T-helper 22 cell (primary cell): ENCODE measurements at regions not wholly inside any gene's neighbourhood (a gene's known extent, or its start where the extent isn't known, plus 50 kb on each side); places are given as distances from the start of the nearest gene placed in this dataset.

Experiments
- DNase-seq: peaks from one replicate; pipeline ENCODE4 v3.0.0-alpha.2; 2020; ENCODE audit warnings: low read depth

DNA sequence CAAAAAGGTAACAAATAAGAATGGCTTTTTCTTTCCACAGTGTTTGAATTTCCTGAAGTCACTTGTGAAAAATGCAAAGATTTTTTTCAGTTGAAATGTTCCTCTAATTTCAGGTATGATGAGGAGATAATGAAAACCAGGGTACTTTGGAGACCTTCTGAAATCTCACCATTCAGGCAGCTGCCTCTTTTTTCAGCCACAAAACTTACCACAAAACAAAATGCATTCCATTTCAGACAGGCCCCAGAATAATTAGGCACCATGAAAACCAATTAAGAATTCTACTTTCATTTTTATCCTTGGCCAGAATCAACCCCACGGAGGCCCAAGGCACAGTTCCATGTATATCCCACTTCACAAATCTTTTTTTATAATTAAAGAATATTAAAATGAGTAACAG, 880.3 kb upstream of the ACVR2A start:
- DNase-seq, result no peak

DNA sequence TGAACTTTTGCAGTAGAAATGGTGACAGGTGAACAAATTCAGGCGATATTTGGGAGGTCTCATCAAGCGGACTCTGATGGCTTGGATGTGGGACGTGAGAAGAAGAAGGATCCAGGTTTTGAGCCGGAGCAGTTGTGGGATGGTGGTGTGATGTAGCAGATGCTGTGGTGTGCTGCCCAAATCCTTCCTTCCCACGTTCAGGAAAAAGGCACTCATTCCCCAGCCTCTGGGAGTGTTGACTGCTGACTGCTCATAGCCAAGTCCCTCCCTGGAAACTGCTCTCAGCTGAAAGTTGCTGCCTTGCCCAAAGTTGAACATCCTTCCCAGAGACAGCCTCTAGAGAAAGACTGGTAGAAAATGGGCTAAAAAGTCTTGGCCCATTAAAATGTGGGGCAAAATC, 890.3 kb upstream of the ACVR2A start:
- no peak for DNase-seq

DNA sequence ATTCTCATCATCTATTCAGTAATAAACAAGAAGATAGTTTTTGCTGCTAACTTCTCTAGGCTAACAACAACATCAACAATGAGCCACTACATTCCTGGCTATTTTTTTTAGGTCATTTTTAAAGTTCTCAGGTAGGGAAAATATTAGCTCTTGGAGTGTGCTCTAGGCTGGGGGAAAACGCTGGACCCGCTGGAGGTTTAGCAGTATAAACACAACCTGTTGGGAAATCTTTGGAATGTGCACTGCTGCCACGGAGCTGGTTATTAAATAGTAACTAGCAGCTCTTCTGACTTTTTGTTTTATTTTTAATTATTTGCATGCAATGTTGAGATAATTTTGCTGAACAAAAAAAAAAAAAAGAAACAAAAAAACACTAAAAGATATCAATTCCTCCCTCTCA, 892.1 kb upstream of the ACVR2A start:
- no peak for DNase-seq

DNA sequence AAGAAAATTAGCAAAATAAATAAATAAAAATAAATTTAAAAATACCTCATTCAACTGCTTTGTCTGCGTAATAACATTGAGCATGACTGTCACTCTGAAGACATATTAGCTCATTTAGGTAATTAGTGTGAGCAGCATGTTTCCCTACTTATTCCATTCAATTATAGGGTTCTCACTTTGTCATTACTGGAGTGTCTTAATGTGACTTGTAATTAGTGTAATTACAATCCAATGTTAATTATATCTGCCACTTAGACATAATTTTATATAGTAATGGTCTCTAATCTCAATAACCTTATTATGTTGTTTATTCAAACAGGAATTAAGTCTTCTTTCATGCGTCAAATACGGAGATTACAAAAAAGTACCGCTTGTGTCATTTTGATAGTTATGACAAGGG, 893.9 kb upstream of the ACVR2A start:
- no peak for DNase-seq

DNA sequence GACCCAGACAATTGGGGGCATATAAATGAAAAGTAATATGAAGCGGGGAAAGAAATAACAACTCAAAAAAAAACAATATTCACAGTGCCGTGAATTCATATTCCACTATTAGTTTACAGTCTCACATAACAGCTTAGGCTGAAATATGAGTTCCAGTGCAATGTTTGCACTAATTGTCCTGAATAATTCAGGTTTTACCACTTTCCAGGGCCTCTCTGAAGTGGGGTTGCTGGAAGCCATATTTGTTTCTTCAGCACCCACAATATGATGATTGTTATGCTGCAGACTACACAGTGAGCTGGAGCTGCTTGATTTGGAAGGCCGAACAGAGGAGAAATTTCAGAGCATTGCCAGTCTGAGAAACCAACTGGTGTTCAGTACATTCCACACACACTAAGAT, 894.5 kb upstream of the ACVR2A start:
- no peak for DNase-seq

DNA sequence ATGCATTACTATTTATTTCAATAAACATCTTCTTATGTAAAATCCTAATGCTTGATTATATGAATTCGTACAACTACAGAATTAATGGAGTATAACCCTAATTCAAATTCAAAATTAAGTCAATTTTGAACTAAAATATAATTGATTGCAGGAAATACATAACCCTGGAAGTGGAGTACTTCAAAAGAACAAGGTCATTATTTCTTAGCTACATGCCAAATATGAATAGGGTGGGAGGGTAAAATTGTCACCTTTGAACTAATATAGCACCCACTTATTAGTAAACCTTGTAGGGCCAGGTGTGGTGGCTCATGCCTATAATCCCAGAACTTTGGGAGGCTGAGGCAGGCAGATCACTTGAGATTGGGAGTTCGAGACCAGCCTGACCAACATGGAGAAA, 895.4 kb upstream of the ACVR2A start:
- no peak for DNase-seq

DNA sequence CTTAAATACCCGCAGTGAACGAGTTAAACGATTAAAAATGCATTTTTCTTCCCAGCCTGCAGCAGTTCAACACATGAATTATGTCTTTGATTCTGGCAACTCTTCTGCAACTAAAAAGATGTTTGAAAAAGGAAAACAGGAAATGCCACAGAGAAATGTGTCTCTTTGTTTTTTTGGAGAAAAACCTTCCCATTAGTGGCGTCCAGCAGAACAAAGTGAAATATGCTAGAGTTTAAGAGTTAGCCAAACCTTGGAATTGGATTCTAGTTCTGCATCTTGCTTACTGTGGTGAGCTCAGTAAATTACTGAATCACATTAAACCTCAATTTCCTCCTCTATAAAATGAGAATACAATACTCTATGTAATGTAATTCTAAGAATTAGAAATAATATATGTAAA, 900.2 kb upstream of the ACVR2A start:
- no peak for DNase-seq

DNA sequence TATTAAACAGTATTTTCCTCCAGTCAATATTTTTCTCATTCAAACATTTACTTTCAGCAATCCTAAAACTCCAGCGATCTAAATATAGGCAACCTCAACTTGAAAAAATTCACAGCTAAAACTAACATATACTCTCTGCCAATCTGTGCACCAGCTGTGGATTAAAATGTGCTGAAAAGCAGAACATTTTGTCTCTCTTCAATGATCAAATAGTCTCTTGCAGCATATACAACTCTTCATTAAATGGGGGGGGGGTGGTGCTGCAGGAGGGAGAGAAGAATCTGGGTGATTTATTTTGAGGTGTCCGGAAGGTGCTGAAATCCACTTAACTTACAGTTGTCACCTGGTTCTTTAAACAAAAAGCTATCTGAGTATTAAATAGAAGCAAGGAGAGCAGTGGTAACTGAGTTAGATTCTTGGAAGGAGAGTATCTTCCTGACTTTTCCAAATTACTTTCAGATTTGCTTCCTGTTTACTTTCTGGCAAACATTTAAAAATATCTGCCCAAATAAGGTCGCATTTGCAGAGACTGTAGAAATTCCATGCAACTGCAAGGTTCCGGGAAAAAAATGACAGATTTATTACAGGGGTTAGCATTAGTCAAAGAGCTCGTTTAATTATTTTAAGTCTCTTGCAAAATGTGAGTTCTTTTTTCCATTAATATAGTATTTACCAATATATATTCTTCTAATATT, 904.7 kb upstream of the ACVR2A start:
- no peak for DNase-seq

DNA sequence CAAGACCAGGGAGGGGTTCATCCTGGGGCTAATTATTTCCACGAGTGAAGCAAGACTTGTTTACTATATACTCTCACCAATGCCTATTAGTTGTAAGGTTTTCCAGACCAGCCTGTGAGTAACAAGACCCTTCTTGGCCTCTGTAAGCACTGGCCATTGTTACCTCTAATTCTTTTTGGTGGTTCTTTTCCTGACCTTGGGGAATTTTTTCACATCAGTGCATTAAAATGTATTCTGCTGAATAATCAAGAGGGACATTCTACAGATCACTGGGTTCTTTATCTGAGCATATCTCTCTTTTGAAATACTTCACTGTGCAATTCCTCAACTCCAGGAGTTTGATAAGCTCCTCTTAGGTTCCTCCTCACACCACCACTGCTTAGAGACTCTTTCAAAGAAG, 909.9 kb upstream of the ACVR2A start:
- no peak for DNase-seq

DNA sequence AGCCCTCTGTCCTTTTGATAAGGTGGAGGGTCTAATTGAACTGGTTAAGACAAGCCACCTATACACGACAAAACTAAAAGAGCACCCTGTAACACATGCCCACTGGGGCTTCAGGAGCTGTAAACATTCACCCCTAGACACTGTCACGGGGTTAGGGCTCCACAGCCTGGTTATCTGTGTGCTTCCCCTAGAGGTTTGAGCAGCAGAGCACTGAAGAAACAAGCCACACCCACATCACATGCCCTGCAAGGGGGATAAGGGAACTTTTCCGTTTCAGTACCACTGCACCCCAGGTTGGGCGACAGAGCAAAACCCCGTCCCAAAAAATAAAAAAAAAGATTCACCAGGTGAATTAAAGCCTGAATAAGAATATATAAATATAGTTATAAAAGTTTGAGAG, 913.7 kb upstream of the ACVR2A start:
- no peak for DNase-seq

DNA sequence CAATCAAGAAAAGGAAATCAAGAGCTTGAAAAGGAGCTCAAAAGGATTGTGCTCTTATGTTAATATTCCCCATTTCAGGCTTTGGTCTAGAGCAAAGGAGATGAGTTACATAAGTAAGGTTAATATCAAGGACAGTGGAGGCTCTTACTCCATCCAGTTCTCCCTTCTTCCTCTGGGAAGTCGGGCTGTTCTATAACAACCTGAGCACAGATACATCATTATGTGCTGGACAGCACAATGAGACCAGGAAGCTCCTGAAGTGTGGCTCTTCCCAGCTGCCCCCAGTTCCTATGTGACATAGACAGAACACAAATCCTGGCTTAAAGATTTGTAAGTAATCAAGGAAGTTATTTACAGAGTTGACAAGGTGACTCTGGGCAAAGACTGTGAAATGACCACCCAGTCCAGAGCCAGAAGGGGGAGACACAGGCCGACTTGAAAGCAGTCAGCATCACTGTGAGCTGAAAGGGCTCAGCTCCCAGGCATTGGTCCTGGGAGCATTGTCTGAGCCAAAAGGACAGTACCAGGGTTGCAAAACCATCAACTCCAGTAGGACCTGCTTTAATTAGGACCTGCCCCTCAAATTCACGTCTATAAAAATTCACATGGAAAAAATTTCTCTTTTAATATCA, 917.6 kb upstream of the ACVR2A start:
- no peak for DNase-seq

DNA sequence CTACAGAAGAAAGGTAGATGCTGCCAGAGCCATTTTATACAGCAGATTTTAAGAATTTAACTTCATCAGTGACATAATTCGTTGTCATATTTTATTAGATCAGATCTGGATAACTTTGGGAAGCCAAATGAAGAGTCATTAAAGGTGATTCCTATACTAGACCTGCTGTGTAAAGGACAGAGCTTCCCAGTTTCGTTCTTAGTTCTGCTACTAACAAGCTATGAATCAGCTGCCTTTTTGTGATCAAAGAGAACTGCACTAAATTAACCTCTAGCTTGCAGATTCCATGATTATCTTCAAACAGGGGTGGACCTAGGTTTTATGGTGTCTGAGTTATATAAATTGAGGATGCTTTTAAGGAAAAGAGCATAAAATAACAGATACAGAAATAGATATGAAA, 926.5 kb upstream of the ACVR2A start:
- DNase-seq, result no peak

DNA sequence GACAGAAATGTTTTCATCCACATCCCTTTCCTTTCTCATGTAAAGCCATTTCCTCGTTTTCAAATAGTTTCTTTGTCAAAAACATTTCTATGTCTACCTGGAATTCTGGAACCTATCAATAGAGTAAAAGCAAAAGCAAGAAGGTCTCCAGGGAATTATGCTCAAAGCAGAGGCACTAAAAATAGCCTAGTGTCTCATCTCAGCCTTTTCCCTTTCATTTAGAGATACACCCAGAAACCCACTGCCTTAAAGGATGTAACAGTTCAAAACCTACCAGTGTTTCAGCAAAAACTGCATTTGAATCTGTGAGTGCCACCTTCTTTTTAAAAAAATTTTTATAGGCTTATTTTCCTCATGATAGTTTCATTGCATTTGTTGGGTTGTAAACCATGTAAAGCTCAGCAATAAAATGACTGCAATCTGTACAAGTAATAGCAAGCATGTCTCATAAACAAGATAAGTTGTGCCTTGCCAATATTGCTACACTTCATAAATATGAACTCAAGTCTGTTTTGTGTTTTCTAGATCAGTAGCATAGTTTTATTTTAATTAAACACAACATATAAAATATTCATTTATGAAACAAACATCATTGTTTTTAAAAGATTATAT, 927.3 kb upstream of the ACVR2A start:
- no peak for DNase-seq

DNA sequence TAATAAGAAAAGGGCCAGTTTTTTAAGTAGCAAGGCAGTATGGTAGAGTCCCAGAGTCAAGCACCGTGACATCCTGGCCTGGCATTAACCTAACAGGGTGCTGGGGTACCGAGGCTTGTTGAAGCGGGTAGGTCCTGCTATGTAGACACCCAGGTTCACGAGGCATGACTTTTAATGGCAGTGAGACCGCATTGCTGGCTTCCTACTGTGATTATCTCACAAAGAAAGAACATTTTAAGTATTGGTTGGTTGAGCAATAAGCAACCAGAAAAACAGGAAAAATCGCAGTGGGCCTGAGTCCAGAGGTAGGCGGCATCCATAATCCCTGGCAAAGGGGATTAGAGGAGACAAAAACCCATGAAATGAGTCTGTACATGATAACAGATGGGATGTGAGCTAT, 927.9 kb upstream of the ACVR2A start:
- no peak for DNase-seq

DNA sequence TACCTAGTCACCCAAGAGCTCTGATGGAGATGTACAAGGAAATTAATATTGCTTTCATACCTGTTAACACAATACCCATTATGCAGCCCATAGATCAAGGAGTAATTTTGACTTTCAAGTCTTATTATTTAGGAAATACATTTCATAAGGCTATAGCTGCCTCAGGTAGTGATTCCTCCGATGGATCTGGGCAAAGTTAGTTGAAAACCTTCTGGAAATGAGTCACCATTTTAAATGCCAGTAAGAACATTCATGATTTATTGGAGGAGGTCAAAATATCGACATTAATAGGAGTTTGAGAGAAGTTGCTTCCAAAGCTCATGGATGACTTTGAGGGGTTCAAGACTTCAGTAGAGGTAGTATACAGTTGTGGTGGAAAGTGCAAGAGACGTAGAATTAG, 931.4 kb upstream of the ACVR2A start:
- no peak for DNase-seq

DNA sequence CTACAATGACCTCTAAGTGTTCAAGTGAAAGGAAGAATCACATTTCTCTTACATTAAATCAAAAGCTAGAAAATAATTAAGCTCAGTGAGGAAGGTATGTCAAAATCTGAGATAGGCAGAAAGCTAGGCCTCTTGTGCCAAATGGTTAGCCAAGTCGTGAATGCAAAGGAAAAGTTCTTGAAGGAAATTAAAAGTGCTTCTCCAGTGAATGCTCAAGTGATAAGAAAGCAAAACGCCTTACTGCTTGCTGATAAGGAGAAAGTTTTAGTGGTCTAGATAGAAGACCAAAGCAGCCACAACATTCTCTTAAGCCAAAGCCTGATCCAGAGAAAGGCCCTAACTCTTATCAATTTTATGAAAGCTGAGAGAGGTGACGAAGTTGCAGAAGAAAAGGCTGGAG, 932.3 kb upstream of the ACVR2A start:
- no peak for DNase-seq

DNA sequence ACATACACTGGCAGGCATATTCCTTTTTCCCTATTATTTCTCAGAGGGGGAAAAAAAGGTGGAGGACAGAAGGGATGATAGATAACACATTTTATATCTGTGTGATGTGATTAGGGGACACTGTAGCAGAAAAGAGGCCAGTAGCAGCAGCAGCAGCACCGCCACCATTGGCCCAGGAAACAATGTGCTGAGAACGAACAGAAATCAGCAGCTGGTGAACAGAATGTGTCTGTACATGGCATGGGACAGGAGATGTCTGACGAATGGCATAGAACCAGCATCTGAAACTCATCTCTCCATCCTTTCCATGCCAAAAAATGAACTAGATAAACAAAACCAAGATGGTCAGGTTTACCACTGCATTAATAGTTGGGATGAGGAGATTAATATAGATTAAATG, 936.1 kb upstream of the ACVR2A start:
- DNase-seq, result no peak

DNA sequence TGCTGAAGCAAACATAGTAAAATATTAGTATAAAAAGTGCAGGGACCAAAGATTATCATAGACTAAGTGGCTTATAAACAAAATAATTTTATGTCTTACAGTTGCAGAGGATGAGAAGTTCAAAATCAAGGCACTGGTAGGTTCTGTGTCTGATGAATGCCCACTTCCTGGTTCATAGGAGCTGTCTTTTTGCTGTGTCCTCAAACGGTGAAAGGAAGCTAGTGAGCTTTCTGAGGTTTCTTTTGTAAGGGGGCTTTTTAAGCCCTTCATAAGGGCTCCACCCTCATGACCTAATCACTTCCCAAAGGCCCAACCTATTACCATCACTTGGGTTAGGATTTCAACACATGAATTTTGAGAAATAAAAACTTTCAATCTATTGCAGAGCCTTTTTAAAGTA, 946.7 kb upstream of the ACVR2A start:
- no peak for DNase-seq

DNA sequence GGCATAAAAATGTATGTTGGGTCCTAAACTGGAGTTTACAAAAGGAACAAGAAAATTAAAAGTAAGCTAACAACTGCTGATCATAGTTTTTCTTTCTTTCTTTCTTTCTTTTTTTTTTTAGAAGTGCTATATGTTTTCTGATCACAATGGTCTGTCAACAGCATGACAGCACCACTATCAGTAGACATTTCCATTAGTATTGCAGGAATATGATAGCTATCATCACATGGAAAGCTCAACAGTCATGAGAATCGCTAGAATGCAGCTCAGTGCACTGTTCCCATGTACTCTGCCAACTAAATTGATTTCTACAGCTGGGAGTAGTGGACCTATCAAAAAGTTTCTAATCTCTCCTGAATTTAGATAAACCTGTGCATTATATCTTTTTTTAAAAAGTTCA, 950.3 kb upstream of the ACVR2A start:
- DNase-seq, result no peak

DNA sequence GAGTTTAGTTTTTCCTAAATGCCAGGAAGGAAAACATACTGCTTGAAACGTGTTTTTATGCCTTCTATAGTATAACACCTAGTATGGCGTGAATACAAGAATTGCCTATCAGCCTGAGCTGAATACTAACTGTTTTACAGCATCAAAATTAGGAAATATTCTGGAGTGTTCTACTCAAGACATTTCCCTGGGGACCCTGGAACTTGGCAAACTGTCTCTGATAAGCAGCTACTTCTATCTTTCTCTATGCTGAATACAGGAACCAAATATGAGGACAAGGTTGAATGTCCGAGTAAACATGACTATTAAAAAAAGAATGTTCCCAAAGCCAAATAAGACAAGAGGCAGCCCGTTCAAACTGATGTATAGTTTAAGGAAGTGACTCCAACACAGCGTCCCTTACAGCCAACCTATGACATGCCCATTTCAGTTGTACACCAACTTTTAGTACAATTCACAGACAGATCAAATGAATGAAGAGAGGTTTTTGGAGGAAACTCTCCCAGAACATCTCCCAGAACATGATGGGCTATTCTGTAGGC, 951.3 kb upstream of the ACVR2A start:
- no peak for DNase-seq

DNA sequence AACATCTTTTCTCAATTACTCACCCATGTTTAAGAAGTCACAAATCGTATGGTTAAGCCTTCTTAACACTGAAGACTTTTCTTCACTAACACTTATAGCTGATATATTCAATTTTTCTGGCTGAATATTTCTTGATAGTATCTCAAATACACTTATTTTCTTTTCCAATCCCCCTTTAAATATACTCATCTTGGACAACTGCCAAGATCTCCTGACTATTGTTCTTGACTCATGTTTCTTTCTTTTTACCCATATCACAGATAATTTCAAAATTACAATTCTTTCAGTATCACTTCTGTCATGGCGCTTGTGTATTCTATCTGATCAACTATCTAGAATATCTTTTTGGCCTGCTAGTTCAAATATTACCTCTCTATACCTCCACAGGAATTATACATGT, 954.3 kb upstream of the ACVR2A start:
- DNase-seq, result no peak

DNA sequence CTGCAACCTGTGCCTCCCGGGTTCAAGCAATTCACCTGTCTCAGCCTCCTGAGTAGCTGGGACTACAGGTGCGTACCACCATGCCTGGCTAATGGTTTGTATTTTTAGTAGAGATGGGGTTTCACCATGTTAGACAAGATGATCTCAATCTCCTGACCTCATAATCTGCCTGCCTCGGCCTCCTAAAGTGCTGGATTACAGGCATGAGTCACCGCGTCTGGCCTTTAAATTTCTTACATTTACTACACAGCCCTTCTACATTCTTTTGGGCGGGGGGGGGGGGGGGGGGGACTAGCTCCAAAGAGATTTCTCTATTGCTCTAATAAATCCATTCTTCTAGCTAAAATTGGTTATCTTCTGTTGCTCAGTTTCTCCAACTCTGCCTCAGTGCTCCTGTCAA, 964.9 kb upstream of the ACVR2A start:
- DNase-seq, result no peak

DNA sequence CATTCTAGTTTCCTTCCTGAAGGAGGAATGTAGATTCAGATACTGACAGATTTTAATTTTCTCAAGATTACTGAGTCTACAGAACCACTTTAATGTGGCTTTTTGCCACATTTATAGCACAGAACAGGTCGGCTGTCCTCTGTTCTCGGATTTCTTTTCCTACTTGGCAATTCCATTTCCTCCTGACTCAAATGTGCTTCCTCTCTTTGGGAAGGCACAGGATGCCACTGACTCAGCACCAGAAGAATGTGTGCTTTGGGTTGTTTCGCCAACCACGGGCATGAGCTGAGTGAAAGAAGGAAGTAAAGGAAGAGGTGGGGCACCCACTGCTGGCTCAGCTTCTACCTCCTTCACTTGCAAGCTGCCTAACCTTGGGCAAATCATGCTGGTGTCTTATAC, 970.6 kb upstream of the ACVR2A start:
- no peak for DNase-seq
